GM19238 (cell line): ENCODE measurements at regions not wholly inside any gene's neighbourhood (a gene's known extent, or its start where the extent isn't known, plus 50 kb on each side); places are given as distances from the start of the nearest gene placed in this dataset.
"Not testable (repeated sequence)": the region's sequence is repeated elsewhere in the genome, so short reads cannot be mapped to it uniquely, and the experiment has no call there.

ENCODE experiments used
- DNase-seq: peaks from one replicate; pipeline ENCODE4 v3.0.0; 2011; ENCODE audit warnings: low spot score; ENCODE audit not compliant: insufficient read length

DNA sequence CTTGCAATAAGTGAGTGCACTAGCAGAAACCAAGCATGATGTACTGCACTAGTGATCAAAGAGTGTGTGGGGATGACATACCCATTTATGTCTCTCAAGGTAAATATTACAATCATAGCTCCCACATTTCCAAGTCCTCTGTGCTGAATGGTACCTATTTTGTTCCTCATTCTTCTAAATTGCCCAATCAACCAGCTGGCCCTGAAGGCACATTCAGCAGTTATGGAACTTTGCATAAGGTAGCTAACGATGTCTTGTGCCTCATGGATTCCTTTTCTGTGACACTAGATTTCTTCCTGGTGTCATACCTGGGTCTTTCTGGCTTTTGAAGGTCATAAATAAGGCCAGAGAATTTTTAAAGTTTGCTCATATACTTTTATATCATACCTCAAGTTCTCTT, 963.0 kb downstream of the SLC4A3 start:
- DNase-seq, result no peak

GRCh38 chr2:220593526-220593925, 966.1 kb downstream of the SLC4A3 start:
- no peak for DNase-seq

DNA sequence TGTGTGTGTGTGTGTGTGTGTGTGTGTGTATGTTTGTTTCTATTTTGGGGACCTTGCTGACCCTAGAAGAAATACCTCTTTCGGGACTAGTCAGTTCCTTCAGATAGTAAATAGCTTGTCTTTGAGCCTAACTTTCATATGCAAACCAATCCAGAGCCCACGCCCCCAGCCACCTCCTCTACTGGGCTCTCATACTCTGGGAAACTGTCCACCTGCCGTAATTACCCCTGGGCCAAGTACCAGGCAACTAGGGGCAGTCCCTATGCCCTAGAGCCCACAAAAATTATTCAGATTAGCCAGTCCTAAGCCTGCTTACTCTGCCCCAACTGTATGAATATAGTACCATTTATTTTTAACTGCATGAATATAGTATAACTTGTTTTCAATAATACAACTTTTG, 970.4 kb downstream of the EPHA4 start:
- no peak for DNase-seq

DNA sequence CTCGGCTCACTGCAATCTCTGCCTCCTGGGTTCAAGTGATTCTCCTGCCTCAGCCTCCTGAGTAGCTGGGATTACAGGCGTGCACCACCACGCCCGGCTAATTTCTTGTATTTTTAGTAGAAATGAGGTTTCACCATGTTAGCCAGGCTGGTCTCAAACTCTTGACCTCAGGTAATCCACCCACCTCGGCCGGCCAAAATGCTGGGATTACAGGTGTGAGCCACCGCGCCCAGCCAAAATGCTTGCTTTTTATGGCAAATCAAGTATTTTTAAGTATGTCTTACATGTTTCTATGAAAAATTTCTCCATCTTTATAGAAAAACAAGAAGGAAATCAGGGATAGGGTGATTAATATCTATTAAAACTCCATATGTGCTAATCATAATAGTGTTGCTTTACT, 959.1 kb downstream of the EPHA4 start:
- DNase-seq, result not testable (repeated sequence)

DNA sequence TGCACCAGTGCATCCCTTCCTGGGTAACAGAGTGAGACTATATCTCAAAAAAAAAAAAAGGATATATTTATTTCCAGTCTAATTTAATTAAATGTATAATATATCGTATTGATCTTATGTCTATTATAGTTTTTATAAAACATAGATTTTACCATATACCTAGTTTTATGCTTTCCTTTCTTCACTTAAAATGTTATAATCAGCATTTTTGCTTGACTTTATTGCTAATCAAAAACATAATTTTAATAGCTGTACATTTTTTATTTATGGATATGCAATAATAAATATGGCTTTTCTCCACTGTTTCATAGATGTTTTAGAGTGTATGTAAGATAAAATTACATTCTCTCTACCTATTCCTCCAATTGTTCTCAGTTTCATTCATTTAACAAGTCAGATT, 958.0 kb downstream of the EPHA4 start:
- no peak for DNase-seq

DNA sequence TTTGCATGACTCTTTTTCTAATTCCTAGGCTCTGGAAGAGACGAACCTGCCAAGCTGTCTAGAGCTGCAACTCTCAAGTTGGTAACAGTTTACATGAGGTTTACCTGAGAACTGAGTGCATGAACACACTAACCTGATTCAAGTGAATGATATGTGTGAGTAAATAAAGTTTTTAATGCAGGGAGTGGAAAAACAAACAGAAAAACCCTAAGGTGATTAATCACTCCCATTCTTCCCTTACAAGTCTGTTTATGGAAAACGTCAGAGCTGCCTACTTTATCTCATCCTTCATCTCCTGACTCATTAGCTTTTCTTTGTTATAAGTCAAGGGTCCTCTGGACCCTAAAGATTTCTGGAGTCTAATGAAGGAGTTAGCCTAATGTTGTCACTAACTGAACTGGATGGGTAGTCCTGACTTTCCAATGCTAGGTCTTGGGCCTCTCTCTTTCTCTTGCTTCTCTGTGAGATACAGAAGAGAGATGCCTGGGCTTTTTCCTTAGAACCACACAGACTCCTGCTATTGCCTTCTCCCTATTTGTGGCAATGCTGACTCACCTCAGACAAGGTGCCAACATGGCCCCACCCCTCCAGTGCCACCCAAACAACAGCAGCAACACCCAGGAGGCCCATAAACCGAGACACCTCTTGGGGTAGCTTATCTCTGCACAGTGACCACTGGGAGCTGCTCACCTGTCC, 952.4 kb downstream of the EPHA4 start:
- DNase-seq, result no peak

DNA sequence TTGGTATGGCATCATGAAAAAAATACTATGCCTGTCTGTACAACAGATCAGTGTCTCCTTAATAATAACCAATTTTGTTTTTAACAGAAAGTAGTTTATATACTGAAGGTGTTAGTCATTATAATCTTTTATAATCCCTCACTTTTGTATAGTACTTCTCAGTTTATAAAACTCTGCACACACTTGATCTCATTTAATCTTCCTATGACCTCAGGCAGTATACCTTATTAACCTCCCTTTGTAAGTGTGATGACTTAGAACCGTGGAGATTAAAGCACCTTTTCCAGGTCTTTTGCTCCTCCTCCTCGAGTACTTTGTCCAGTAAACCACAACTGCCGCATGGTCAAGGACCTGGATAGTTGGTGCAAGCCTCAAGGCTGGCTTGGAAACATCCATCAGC, 945.5 kb downstream of the EPHA4 start:
- DNase-seq, result no peak

GRCh38 chr2:220628252-220628651, 943.9 kb downstream of the EPHA4 start:
- no peak for DNase-seq

DNA sequence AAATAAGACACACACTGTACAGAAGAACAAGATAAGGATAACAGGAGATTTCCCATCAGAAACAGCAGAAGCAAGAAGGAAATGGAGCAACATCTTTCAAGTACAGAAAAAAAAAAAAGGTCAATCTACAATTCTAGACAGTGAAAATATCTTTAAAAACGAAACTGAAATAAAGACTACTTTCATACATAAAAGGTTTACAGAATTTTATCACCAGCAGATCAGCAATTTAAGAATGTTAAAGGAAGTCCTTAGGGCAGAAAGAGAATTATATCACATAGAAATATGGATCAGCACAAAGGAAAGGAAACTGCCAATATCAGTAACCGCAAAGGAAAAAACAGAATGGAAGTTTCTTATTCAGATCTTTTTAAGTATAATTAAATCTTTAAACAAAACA, 931.0 kb downstream of the EPHA4 start:
- no peak for DNase-seq

DNA sequence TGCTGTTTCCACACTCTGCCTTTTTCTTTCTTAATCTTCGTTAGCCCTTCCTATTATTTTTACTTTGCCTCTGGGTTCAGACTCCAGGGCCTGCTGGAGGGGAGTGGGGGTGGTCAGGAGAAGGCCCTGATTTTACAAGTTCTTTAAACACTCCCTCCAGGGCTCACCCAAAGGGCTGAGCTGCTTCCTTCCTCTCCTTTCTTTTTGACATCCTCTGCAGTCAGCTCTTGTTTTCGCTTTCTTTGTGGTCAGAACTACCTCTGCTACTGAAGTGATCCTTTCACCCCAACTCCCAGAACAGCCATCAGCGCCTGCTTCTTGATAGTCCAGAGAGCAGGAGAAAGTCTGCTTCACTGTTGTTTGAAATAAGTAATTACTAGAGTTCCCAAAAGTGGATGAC, 925.7 kb downstream of the EPHA4 start:
- DNase-seq, result no peak

DNA sequence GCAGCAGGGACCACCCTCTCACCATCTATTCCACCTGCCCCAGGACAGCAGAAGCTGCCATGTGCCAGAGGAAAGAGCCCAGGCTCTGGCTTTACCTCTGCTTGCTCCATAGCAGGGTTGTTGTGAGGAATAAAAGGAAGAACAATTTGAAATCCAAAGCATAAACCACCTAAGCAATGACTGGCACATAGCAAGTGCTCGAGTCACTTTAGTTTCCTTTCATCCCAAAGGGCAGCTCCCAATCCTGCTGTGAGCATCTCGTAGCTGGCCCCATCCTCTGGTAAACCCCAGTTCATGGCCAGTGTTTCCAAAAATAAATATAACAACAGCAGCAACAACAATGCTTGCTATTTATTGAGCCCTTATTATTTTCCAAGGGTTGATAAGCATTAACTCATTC, 923.5 kb downstream of the EPHA4 start:
- DNase-seq, result no peak

- DNase-seq, result no peak
Observed at GRCh38 chr2:220653776-220654175, 918.3 kb downstream of the EPHA4 start.

DNA sequence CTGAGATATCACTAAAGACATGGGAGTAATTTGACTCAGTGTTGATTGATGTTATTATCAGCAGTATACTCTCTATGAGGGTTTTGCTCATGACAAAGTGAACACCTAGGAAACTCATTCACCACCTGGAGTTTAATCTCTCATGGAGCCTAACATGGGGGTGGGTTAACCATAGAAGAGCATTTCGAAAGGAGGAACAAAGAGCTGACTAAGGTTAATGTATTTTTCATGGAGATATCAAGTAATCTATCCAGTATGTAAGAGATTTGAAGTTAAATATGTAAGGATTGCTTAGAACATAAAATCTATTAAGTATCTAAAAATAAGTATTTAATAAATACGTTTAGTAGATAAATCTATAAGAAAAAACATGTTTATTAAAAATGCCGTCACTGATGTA, 917.8 kb downstream of the EPHA4 start:
- DNase-seq, result no peak

GRCh38 chr2:220660277-220661145, 911.6 kb downstream of the EPHA4 start:
- no peak for DNase-seq

DNA sequence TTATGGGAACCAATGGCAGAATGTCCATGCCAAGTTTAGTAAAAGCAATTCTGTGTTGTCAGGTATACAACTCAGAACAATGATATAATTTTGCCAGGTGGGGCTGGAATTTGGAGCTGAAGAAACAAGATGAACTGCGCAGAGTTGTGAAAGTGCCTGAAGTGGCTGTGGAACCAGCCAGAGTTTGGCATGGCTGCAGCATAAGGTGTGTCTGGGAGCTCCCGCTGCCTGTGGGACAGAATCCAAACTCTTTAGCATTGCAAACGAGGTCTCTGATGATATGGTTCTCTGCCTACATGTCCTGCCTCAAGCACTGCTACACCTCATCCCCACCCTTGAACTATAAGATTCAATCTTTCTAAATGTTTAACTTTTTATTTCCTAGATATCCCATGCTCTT, 909.7 kb downstream of the EPHA4 start:
- DNase-seq, result no peak

DNA sequence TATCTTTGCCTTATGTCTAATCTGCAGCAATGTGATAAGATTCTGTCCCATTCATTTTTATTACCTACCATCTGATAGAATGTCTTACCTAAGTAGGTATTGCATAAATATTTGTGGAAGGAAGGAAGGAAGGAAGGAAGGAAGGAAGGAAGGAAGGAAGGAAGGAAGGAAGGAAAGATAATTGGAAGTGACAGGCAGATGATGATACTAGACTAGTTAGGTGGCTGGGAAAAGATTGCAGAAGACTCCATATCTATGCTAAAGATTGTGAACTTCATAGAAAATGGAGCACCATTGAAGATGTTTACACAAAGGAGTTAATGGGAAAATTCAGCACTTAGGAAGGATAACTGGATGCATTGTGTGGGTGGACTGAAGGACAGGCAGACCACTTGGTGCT, 909.0 kb downstream of the EPHA4 start:
- DNase-seq, result no peak

DNA sequence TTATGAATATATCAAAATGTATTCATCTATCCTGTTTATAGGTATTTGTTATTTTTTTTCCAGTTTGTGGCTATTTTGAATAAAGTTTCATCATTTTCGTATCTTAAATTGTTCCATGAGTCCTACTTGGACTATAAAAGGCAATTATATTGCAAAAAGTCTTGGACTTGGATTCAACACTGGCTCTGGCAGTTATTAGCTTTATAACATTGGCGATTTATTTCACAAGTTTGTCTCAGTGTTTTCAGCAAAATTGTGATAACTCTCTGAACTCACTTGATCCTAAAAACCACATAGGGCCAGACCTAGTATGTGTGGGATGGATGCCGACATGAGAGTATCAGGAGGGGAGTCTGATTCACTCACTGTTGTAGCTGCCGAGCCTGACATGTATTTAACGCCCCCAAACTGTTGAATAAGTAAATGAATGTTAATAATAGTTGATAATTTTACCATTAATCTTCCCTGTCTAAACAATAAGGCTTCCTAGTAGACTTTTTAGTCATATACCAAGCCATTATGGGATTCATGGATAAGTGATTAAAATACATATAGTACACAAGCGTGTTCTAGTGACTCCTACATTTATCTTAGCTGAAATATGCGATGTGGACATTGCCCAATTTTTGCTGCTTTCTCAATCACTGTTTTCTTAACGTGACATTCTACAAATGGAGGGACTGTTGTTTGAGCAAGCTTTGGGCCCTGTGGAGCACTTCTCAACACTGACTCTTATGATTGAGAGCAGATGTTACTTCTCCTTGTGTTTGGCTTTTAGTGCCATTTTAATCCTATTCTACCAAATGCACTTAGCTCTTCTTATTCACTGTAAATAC, 907.6 kb downstream of the EPHA4 start:
- DNase-seq, result no peak

- DNase-seq, result no peak
Observed at GRCh38 chr2:220665108-220665471, 907.0 kb downstream of the EPHA4 start.

DNA sequence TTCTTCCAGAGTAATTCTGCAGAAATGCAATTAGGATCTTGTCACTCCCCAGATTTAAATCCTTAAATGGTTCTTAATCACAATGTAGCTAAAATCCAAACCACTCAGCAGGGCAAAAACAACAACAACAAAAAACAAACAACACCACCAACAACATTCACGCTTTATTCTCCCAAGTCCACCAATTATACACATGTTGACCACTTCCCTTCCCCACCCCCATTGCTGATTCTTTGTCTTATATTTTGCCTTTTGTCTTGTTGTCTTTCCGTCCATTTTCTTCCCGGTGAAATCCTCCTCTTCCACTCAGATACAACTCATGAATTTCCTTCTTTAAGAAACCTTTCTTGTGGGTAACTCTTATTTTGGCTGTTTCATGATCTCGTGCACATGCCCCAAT, 902.8 kb downstream of the EPHA4 start:
- DNase-seq, result no peak

DNA sequence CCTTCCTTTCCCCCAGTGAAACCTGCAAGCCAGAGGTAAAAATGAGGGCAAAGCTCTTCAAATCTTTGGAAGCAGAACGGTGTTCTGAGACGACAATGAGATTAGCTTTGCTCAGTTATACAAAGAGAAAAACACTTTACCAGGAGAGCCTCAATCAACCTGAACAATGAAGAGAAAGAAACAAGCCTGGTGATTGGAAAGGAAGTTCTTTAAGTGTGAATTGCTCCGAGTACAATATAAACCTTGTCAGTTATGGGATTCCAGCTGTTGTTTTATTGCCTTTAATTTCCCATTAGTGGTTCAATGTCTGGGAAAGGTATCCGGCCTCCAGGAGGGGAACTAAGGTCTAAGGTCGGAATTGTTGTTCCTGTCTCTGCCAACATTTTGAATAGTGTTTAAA, 901.6 kb downstream of the EPHA4 start:
- no peak for DNase-seq

GRCh38 chr2:220673151-220673874, 898.8 kb downstream of the EPHA4 start:
- no peak for DNase-seq
